ENCODE measurements at regions not wholly inside any gene's neighbourhood (a gene's known extent, or its start where the extent isn't known, plus 50 kb on each side); places are given as distances from the start of the nearest gene placed in this dataset.

DNA sequence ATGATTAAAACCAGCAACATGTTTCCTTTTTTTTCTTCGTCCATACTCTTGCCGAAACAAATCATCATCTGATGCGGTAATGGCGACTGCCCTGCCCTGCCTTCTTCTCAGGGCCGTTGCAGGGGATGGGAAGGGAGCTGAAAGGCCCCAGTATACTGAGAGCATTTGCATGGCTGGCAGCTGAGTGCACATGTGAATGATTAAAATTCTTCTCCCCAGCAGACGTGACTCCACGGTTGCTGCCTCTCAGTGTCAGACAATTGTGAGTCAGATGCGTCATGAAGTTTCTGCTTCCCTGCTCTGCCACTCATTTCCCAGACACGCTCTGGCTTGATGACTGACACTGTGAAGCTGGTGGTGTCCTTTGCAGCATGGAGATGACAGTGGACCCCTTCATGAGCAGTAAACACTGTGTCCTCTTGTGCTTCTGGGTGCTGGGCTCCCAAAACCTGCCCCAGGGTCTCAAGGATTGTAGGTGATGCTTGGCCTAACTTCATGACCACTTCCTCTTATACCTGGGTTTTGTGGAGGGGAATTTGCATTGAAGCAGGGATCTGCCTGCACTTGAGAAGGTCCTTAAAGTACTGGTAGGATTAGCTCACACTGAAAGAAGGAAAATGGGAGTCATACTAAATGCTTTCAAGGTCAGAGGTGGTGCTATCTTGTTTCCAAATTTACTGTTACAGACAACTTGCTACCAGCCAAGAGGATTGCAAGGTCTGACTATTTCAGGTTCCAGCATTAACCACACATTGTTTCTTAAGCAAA lies 222.5 kb upstream of the COPS8 start:
- H3K27me3 Mint-ChIP-seq, result peaks cover 4% of the 10 kb centered on the region
- DNase-seq, result no peak
- no peak overlapping the region for H3K27ac Mint-ChIP-seq
- no peak overlapping the region for H3K4me3 Mint-ChIP-seq
- H3K9me3 Mint-ChIP-seq, result peaks cover 3% of the 10 kb centered on the region
- no peaks in the 10 kb centered on the region for H3K4me1 Mint-ChIP-seq (ENCODE audit: low read depth)
- H3K36me3 Mint-ChIP-seq (ENCODE audit: low read depth), result no peaks in the 10 kb centered on the region

DNA sequence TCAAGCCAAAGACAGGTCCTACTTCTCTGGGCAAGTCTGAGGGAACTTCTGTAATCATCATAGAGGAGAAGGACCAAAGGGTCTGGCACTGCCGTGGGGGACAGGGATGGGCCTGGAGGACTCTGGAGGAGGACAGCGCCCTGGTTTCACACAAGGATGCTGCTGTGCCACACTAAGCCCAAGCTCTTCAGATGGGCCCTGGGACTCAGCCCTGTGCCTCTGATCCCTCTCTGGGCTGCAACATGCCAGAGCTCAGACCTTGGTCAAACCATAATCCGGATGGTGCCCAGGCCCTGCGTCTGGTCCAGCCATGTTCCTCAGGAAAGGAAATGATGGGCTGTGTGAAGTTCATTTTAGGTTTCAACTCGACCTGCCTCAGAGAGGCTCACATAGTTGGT lies 222.0 kb upstream of the COPS8 start:
- no peaks in the 10 kb centered on the region for H3K36me3 Mint-ChIP-seq (ENCODE audit: low read depth)
- H3K27ac Mint-ChIP-seq, result no peak overlapping the region
- H3K4me1 Mint-ChIP-seq (ENCODE audit: low read depth), result no peaks in the 10 kb centered on the region
- H3K4me3 Mint-ChIP-seq, result no peak overlapping the region
- H3K27me3 Mint-ChIP-seq, result peaks cover 6% of the 10 kb centered on the region
- DNase-seq, result no peak
- H3K9me3 Mint-ChIP-seq, result peaks cover 3% of the 10 kb centered on the region

DNA sequence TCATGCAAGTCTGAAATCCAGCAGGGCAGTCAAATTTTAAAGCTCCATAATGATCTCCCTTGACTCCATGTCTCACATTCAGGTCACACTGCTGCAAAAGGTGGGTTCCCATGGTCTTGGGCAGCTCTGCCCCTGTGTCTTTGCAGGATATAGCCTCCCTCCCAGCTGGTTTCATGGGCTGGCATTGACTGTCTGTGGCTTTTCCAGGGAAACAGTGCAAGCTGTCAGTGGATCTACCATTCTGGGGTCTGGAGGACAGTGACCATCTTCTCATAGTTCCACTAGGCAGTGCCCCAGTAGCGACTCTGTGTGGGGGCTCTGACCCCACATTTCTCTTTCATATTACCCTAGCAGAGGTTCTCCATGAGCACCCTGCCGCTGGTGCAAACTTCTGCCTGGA lies 220.6 kb upstream of the COPS8 start:
- Mint-ChIP-seq H3K4me3 (no peak overlapping the region), H3K27me3 (peaks cover 10% of the 10 kb centered on the region), H3K4me1 (ENCODE audit: low read depth) (no peaks in the 10 kb centered on the region), H3K9me3 (peaks cover 3% of the 10 kb centered on the region), H3K27ac (no peak overlapping the region), H3K36me3 (ENCODE audit: low read depth) (no peaks in the 10 kb centered on the region)
- no peak for DNase-seq

DNA sequence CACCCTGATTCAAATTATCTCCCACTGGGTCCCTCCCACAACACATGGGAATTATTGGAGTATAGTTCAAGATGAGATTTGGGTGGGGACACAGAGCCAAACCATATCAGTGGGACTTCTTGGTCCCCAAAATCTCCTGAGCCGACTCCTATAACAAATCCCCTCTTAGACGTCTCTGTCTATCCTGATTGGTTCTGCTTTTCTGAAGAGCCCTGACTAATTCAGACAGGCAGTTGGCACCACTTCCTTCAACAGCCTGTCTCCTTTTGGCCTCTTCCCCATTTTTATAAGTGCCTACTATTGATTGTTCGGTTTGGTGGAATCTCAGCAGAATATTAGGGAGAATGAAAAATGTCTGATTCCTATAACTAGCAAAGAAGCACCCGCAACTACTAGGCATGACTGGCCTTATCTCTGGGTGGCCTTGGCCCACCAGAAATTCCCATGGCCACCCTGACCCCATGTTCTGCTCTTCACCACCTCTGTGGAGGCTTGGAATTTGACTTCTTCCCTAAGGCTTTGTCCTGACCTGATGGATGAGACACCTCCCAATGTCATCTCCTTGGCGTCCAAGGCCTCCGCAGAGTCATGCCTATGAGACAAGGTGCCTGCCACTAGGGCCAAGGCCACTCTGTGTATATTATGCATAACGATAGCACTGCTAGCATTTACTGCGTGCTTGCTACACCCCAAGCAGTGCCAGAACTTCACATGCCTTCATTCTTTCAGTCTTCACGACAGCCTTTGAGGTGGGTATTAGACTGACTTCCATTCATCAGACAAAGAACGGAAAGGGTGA lies 218.9 kb upstream of the COPS8 start:
- Mint-ChIP-seq H3K27me3 (peaks cover 10% of the 10 kb centered on the region), H3K9me3 (peaks cover 3% of the 10 kb centered on the region), H3K27ac (no peak overlapping the region), H3K36me3 (ENCODE audit: low read depth) (no peaks in the 10 kb centered on the region), H3K4me3 (no peak overlapping the region), H3K4me1 (ENCODE audit: low read depth) (peaks cover 2% of the 10 kb centered on the region)
- no peak for DNase-seq

DNA sequence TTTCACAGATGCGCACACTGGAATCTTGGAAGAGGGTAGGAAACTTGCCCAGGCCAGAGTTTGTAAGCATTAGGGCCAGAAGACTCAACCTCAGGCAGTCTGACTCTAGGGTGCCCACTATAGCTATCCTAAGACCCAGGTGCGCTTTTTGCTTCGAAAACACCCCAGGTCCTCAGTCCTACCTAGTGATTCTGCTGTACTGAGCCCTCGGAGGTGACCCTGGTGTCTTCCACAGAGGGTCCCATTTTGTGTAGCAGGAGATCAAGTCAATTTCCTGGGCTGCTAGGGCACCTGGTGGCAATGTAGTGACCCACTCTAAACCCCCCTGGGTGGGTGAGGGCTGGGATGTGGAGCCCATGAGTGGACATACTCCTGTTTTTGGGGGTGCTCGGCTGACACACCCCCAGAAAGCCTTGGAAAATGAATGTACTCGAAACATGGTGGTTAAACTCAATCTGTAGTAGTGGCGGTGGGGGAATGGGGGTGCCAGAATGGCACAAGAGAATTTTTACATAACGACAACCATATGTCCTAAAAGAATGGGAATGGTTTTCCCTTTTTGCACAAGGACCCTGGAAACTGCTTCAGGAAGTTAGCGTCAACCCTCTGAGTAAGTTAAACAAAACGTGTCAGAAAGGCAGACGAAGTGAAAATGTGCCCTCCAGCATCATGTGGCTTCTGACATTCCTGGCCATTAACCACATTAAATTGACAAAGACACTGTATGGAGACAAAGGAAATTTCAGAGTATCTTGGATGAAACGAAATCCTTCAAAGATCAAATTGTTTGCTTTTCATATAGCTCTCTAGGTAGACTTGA lies 218.0 kb upstream of the COPS8 start:
- Mint-ChIP-seq H3K27ac (no peak overlapping the region), H3K4me1 (ENCODE audit: low read depth) (peaks cover 2% of the 10 kb centered on the region), H3K4me3 (no peak overlapping the region), H3K27me3 (peaks cover 10% of the 10 kb centered on the region), H3K36me3 (ENCODE audit: low read depth) (no peaks in the 10 kb centered on the region), H3K9me3 (peaks cover 3% of the 10 kb centered on the region)
- DNase-seq, result no peak

DNA sequence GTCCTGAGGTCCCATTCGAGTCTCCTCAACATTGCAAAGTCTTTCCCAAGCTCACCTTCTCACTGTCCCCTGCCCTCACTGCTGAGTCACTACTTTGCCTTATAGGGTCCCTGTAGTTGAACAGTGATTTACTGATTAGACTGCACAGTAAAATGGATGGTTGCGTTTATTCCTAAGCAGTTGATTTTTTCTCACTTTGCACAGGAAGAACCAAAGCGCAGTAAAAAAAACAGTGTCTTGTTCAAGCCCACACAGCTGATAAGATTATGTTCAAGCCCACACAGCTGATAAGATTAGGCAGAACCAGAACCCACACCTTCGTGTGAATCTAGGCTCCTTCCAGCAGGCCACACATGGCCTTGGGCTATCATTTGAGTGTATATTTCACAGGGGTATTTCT lies 215.3 kb upstream of the COPS8 start:
- H3K27ac Mint-ChIP-seq, result no peak overlapping the region
- H3K36me3 Mint-ChIP-seq (ENCODE audit: low read depth), result no peaks in the 10 kb centered on the region
- no peaks in the 10 kb centered on the region for H3K9me3 Mint-ChIP-seq
- DNase-seq, result no peak
- H3K27me3 Mint-ChIP-seq, result peaks cover 10% of the 10 kb centered on the region
- H3K4me1 Mint-ChIP-seq (ENCODE audit: low read depth), result peaks cover 2% of the 10 kb centered on the region
- no peak overlapping the region for H3K4me3 Mint-ChIP-seq

DNA sequence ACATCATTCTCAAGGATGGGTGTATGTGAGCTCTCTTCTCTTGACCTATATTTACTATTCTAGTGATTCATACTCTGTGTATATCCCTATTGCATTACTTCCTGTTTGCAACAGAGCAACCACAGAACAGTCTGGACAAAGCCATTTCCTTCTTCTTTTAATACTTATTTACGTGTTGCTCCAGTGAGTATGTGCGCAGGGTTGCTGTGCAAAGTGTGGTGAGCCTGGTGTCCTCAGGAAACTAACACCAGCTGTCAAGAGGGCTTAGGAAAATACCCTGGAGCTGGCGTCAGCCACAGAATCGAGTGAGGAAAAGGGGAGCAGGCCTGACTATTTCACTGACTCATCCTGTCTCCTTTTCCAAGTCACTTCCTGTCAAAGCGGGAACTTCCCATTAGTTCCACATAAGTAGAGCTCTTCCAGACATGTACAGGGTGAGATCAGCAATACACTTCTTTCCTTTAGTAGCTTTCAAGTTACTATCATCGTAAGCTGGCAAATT lies 214.1 kb upstream of the COPS8 start:
- Mint-ChIP-seq H3K4me1 (ENCODE audit: low read depth) (peaks cover 2% of the 10 kb centered on the region), H3K36me3 (ENCODE audit: low read depth) (no peaks in the 10 kb centered on the region), H3K27ac (no peak overlapping the region), H3K4me3 (no peak overlapping the region), H3K9me3 (no peaks in the 10 kb centered on the region), H3K27me3 (peaks cover 14% of the 10 kb centered on the region)
- no peak for DNase-seq

DNA sequence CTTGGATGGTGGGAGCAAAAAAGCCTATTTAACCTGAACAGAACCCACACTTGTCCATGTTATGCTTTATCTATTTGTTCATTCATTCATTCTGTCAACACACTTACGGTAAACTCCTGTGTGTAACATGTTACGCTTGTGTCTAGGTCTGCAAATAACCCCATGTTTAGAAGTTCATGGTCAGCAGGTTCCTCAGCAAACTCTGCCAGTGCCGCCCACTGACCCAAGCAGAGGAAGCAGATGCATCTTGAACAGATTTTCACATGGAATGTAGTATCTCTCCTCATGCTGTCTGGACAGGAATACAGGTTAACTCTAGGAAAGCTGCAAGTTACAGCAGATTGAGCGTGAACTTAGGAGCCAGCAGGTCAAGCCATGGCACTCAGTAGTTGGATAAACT lies 213.7 kb upstream of the COPS8 start:
- H3K36me3 Mint-ChIP-seq (ENCODE audit: low read depth), result no peaks in the 10 kb centered on the region
- peaks cover 14% of the 10 kb centered on the region for H3K27me3 Mint-ChIP-seq
- no peak overlapping the region for H3K27ac Mint-ChIP-seq
- no peak overlapping the region for H3K4me3 Mint-ChIP-seq
- peaks cover 2% of the 10 kb centered on the region for H3K4me1 Mint-ChIP-seq (ENCODE audit: low read depth)
- H3K9me3 Mint-ChIP-seq, result no peaks in the 10 kb centered on the region
- DNase-seq, result no peak

DNA sequence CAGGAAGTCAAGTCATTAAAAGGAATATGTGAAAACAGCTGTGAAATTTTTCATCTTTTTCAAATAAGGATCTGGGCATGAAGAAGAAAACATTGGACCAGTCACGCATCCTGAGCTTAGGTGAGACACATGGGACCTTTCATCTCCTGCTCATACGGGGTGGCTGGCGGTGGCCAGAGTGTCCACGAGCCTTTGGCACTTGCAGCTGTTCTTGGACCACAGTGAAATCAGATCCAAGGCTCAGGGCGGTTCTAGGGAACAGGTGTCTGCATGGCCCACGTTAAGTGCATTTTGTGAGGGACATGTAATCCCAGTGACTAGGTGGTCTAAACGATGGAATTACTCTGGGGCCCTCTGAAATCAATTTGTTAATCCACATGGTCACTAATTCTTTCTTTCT lies 212.7 kb upstream of the COPS8 start:
- Mint-ChIP-seq H3K27ac (no peak overlapping the region), H3K27me3 (peaks cover 11% of the 10 kb centered on the region)

DNA sequence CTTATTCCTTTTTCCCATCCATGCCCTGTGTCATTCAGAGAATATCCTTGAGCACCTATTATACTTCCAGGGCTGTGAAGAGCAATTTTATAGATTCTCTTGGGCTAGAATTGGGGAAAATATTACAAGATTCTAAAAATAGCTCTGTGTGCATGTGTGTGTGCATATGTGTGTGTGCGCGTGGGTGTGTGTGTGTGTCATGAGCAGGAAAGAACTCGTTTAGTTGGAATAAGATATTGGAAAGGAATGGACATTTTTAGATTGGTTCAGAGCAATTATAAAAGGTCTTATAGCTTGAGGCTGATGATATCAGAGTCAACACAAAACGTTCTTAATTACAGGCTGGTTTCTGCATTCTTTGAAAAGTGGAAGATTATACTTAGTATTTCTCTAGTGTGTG lies 212.1 kb upstream of the COPS8 start:
- DNase-seq, result no peak
- H3K27me3 Mint-ChIP-seq, result peaks cover 8% of the 10 kb centered on the region
- H3K9me3 Mint-ChIP-seq, result no peaks in the 10 kb centered on the region
- no peaks in the 10 kb centered on the region for H3K36me3 Mint-ChIP-seq (ENCODE audit: low read depth)
- H3K27ac Mint-ChIP-seq, result no peak overlapping the region
- no peak overlapping the region for H3K4me3 Mint-ChIP-seq
- peaks cover 2% of the 10 kb centered on the region for H3K4me1 Mint-ChIP-seq (ENCODE audit: low read depth)

More for the DNA sequence above, 212.7 kb upstream of the COPS8 start:
- Mint-ChIP-seq H3K4me3 (no peak overlapping the region), H3K36me3 (ENCODE audit: low read depth) (no peaks in the 10 kb centered on the region), H3K9me3 (no peaks in the 10 kb centered on the region), H3K4me1 (ENCODE audit: low read depth) (peaks cover 2% of the 10 kb centered on the region)
- DNase-seq, result no peak

DNA sequence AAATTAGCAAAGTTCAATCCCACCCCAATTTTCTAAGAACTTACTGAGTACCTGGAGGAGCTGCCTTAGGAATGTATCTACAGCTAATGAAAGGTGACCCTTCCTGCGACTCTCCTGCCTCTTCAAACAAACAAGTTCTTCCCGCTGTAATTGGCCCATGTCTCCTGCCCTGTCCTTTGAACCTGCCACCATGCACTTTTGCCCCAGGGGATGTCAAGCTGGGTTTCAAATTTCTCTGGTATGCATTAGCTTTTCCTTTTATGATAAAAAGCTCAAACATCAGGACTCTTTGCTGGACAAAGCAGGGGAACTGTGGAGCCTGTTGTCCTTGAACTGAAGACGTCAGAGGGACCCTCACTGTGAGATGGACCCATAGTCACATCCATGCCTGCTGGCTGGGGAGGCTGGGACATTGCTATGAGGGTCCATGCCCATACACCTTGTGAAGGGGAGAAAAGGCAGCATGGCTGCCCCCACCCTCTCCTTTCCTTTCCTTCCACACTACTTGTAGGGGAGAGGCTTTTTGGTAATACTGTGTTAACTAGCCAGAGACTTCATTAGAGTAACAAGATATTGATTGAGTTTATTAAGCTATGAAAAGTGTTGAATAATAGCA lies 210.7 kb upstream of the COPS8 start:
- H3K9me3 Mint-ChIP-seq, result no peaks in the 10 kb centered on the region

DNA sequence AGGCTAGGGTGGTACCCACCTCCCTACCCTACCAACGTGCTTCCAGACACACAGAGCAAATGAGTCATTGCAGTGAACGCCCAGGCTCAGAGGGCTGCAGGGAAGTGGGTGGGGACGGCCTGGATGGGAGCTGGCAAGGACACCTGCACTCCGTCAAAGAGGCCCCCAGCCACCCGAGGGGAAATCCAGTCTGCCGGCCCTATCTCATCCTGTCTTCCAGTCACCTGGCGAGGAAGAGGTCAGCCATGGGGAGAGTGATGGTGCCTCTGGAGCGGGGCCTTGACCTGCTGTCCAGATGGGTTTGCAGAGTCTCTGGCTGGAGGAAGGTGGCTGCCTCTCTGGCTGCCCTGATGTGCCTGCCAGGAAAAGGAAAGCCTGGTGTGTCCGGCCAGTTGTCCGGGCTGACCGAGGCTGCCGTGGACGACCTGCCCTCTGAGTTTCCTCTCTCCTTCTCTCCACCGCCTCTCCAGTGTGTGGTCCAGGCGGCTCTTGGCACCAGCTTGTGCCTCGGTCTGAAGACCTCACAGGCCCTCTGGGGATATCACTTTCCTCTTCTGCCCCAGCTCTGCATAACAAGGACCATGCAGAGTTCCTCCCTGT lies 209.7 kb upstream of the COPS8 start:
- H3K36me3 Mint-ChIP-seq (ENCODE audit: low read depth), result no peaks in the 10 kb centered on the region
- no peak for DNase-seq
- H3K4me3 Mint-ChIP-seq, result no peak overlapping the region
- H3K9me3 Mint-ChIP-seq, result no peaks in the 10 kb centered on the region
- H3K4me1 Mint-ChIP-seq (ENCODE audit: low read depth), result peaks cover 2% of the 10 kb centered on the region
- H3K27me3 Mint-ChIP-seq, result peaks cover 3% of the 10 kb centered on the region
- no peak overlapping the region for H3K27ac Mint-ChIP-seq

More for the DNA sequence above, 210.7 kb upstream of the COPS8 start:
- no peak overlapping the region for H3K27ac Mint-ChIP-seq
- H3K4me3 Mint-ChIP-seq, result no peak overlapping the region
- H3K27me3 Mint-ChIP-seq, result peaks cover 3% of the 10 kb centered on the region
- H3K4me1 Mint-ChIP-seq (ENCODE audit: low read depth), result peaks cover 2% of the 10 kb centered on the region
- DNase-seq, result no peak
- no peaks in the 10 kb centered on the region for H3K36me3 Mint-ChIP-seq (ENCODE audit: low read depth)

DNA sequence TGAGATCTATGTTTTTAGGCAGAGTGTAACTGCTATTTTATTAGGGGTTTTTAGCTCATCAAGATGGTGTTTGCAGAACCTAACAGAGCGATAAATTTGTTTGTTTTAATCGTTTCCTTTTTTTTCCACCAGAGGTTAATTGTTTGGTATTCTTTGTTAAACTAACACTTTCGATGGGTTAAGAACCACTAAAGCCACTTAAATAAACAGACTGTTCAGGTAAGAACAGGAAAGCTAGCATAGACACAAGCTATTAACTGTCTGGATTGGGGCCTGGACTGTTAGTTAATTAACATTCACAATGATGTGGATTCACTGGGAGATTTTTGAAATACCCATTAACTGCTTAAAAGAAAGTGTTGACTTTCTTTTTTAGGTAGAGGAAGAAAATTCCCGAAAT lies 209.0 kb upstream of the COPS8 start:
- Mint-ChIP-seq H3K36me3 (ENCODE audit: low read depth) (no peaks in the 10 kb centered on the region), H3K4me3 (no peak overlapping the region), H3K27ac (no peak overlapping the region), H3K9me3 (no peaks in the 10 kb centered on the region), H3K27me3 (peaks cover 3% of the 10 kb centered on the region), H3K4me1 (ENCODE audit: low read depth) (no peaks in the 10 kb centered on the region)
- no peak for DNase-seq

DNA sequence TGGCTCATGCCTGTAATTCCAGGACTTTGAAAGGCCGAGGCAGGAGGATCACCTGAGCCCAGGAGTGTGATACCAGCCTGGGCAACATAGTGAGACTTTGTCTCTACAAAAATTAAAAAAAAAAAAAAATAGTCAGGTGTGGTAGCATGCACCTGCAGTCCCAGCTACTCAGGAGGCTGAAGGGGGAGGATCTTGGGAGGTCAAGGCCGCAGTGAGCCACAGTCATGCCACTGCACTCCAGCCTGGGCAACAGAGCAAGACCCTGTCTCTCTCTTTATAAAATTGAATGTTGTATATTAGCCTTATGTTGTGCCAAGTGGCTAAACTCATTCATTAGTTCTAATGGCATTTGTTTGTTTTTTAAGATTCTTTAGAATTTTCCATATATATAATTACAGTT lies 207.7 kb upstream of the COPS8 start:
- H3K4me3 Mint-ChIP-seq, result no peak overlapping the region
- no peaks in the 10 kb centered on the region for H3K9me3 Mint-ChIP-seq
- no peaks in the 10 kb centered on the region for H3K4me1 Mint-ChIP-seq (ENCODE audit: low read depth)
- no peaks in the 10 kb centered on the region for H3K36me3 Mint-ChIP-seq (ENCODE audit: low read depth)
- no peak for DNase-seq
- H3K27me3 Mint-ChIP-seq, result peaks cover 3% of the 10 kb centered on the region
- H3K27ac Mint-ChIP-seq, result no peak overlapping the region
